ENCODE measurements at regions not wholly inside any gene's neighbourhood (a gene's known extent, or its start where the extent isn't known, plus 50 kb on each side); places are given as distances from the start of the nearest gene placed in this dataset.

- intact Hi-C loops (cut with micrococcal nuclease): no loop called here
- H3K9me3 Mint-ChIP-seq (ENCODE audit: unreplicated experiment): no peaks in the 10 kb centered on the region
- no TSS peak for BruUV-seq (replicated peaks)
- H3K36me3 Mint-ChIP-seq (ENCODE audit: insufficient read depth, unreplicated experiment): no peaks in the 10 kb centered on the region
- no peak for DNase-seq (ENCODE audit: unreplicated experiment)
- CTCF ChIA-PET: no interaction called here
- POLR2A ChIA-PET: interaction anchor here (0.7 kb wide), 1 partner anchor 329 kb away, joined by 3 read pairs; no protein-coding TSS in a partner anchor
- TF ChIP-seq CTCF (IDR thresholded peaks at IDR 0.05; ENCODE audit: unreplicated experiment): no peak
- H3K27ac Mint-ChIP-seq (ENCODE audit: low read depth, unreplicated experiment): no peak overlapping the region
- no peaks in the 10 kb centered on the region for H3K4me1 Mint-ChIP-seq (ENCODE audit: insufficient read depth, unreplicated experiment)
- no peak overlapping the region for H3K4me3 Mint-ChIP-seq (ENCODE audit: unreplicated experiment)
- no peaks in the 10 kb centered on the region for H3K27me3 Mint-ChIP-seq (ENCODE audit: insufficient read depth, unreplicated experiment)
Observed at GRCh38 chr4:138815811-138816210, 199.8 kb upstream of the NOCT start.

GRCh38 chr4:138805736-138806135, 209.8 kb upstream of the NOCT start:
- Mint-ChIP-seq H3K9me3 (ENCODE audit: unreplicated experiment) (no peaks in the 10 kb centered on the region), H3K27ac (ENCODE audit: low read depth, unreplicated experiment) (no peak overlapping the region), H3K27me3 (ENCODE audit: insufficient read depth, unreplicated experiment) (peaks cover 60% of the 10 kb centered on the region), H3K36me3 (ENCODE audit: insufficient read depth, unreplicated experiment) (no peaks in the 10 kb centered on the region), H3K4me3 (ENCODE audit: unreplicated experiment) (no peak overlapping the region), H3K4me1 (ENCODE audit: insufficient read depth, unreplicated experiment) (no peaks in the 10 kb centered on the region)
- no TSS peak for BruUV-seq (replicated peaks)
- CTCF ChIA-PET: interaction anchor here (1.0 to 1.1 kb wide), 2 partner anchors 17 to 132 kb away, joined by 3 read pairs; no protein-coding TSS in a partner anchor
- intact Hi-C loops (cut with micrococcal nuclease): no loop called here
- TF ChIP-seq CTCF (IDR thresholded peaks at IDR 0.05; ENCODE audit: unreplicated experiment): no peak
- DNase-seq (ENCODE audit: unreplicated experiment): no peak
- POLR2A ChIA-PET: no interaction called here

- CTCF ChIA-PET: interaction anchor here (0.6 to 1.0 kb wide), 3 partner anchors 18 to 99 kb away, joined by 3 to 5 read pairs (median 3); no protein-coding TSS in a partner anchor
- Mint-ChIP-seq H3K4me3 (ENCODE audit: unreplicated experiment) (no peak overlapping the region), H3K36me3 (ENCODE audit: insufficient read depth, unreplicated experiment) (no peaks in the 10 kb centered on the region), H3K9me3 (ENCODE audit: unreplicated experiment) (no peaks in the 10 kb centered on the region), H3K4me1 (ENCODE audit: insufficient read depth, unreplicated experiment) (no peaks in the 10 kb centered on the region), H3K27me3 (ENCODE audit: insufficient read depth, unreplicated experiment) (peaks cover 69% of the 10 kb centered on the region), H3K27ac (ENCODE audit: low read depth, unreplicated experiment) (no peak overlapping the region)
- BruUV-seq (replicated peaks): no TSS peak
- no peak for DNase-seq (ENCODE audit: unreplicated experiment)
- POLR2A ChIA-PET: no interaction called here
- TF ChIP-seq CTCF (IDR thresholded peaks at IDR 0.05; ENCODE audit: unreplicated experiment): no peak
- intact Hi-C loops (cut with micrococcal nuclease): no loop called here
Observed at GRCh38 chr4:138804711-138805110, 210.9 kb upstream of the NOCT start.

- H3K27me3 Mint-ChIP-seq (ENCODE audit: insufficient read depth, unreplicated experiment): peaks cover 76% of the 10 kb centered on the region
- no peaks in the 10 kb centered on the region for H3K9me3 Mint-ChIP-seq (ENCODE audit: unreplicated experiment)
- H3K4me3 Mint-ChIP-seq (ENCODE audit: unreplicated experiment): no peak overlapping the region
- no TSS peak for BruUV-seq (replicated peaks)
- DNase-seq (ENCODE audit: unreplicated experiment): no peak
- ChIA-PET CTCF (no interaction called here), POLR2A (no interaction called here)
- TF ChIP-seq CTCF (IDR thresholded peaks at IDR 0.05; ENCODE audit: unreplicated experiment): no peak
- H3K36me3 Mint-ChIP-seq (ENCODE audit: insufficient read depth, unreplicated experiment): no peaks in the 10 kb centered on the region
- intact Hi-C loops (cut with micrococcal nuclease): no loop called here
- no peaks in the 10 kb centered on the region for H3K4me1 Mint-ChIP-seq (ENCODE audit: insufficient read depth, unreplicated experiment)
- H3K27ac Mint-ChIP-seq (ENCODE audit: low read depth, unreplicated experiment): no peak overlapping the region
Observed at GRCh38 chr4:138803051-138803450, 212.5 kb upstream of the NOCT start.

Measured in MCF 10A (cell line).